ENCODE measurements at regions not wholly inside any gene's neighbourhood (a gene's known extent, or its start where the extent isn't known, plus 50 kb on each side); places are given as distances from the start of the nearest gene placed in this dataset.

DNA sequence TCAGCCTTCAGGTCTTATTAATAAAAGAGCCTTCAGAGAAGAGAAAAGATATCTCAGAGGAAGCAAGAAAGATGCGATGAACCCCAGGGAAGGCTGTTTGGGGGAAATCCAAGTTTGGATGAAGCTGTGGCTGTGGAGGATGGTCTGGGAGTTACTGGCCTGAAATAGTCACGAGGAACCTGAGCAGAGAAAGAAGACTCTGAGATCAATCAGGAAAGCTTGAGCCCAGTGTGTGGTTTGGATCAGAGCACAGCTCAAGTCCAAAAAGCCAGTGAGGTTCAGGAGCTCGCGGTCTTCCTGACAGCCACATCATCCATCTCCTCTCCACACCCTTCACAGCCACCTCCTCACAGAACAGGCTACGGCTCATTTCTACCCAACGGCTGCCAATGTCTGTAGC is 87.4 kb upstream of the SERPINE2 start:
- TF ChIP-seq EZH2 (IDR thresholded peaks at IDR 0.05; ENCODE audit: low read length, missing control alignments) = no peak
- TF ChIP-seq, protein P1, sequence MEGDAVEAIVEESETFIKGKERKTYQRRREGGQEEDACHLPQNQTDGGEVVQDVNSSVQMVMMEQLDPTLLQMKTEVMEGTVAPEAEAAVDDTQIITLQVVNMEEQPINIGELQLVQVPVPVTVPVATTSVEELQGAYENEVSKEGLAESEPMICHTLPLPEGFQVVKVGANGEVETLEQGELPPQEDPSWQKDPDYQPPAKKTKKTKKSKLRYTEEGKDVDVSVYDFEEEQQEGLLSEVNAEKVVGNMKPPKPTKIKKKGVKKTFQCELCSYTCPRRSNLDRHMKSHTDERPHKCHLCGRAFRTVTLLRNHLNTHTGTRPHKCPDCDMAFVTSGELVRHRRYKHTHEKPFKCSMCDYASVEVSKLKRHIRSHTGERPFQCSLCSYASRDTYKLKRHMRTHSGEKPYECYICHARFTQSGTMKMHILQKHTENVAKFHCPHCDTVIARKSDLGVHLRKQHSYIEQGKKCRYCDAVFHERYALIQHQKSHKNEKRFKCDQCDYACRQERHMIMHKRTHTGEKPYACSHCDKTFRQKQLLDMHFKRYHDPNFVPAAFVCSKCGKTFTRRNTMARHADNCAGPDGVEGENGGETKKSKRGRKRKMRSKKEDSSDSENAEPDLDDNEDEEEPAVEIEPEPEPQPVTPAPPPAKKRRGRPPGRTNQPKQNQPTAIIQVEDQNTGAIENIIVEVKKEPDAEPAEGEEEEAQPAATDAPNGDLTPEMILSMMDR (conservative IDR thresholded peaks at IDR 0.05 in 1 of 2, IDR thresholded peaks at IDR 0.05 in 1 of 2; ENCODE audit: low read depth in 1 of 2, low read length in 2 of 2) = no peak
- DNase-seq (ENCODE audit: low read depth in 2 of 2) = peak in 1 of 2 donors; percentile 89
- no peak overlapping the region for H2AFZ ChIP-seq (ENCODE audit: low read length)

DNA sequence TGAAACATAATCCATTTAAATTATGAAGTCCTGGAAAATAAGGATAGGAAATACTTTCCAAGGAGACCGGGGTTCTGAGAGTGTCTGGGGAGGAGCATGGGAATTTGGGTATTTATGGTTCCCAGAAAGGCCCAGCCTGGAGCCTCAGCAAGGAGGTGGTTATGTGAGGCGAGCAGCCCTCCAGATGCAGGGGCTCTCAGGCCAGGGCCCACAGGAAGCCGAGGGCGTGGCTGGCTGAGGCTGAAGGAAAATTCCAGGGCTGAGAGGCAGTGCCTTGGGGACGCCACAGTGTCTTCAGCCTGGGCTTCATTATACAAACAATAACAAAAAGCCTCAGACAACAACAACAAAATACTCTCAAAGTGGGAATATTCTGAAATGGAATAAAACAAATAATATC is 86.9 kb upstream of the SERPINE2 start:
- H3K27ac ChIP-seq (ENCODE audit: insufficient read depth, low read length) = no peak overlapping the region
- H3K27me3 ChIP-seq (ENCODE audit: control insufficient read depth, insufficient read depth, low read length) = no peaks in the 10 kb centered on the region
- peak in 1 of 2 donors; percentile 20 for DNase-seq (ENCODE audit: low read depth in 2 of 2)
- no peak overlapping the region for H3K9ac ChIP-seq (ENCODE audit: insufficient read depth, low read length)
- H3K4me1 ChIP-seq (ENCODE audit: control insufficient read depth, extremely low read depth, insufficient read depth, low read length) = peaks cover 4% of the 10 kb centered on the region
- no peak for TF ChIP-seq EZH2 (IDR thresholded peaks at IDR 0.05; ENCODE audit: low read length, missing control alignments)
- H3K36me3 ChIP-seq (ENCODE audit: control insufficient read depth, insufficient read depth, low read length) = no peaks in the 10 kb centered on the region
- no peaks in the 10 kb centered on the region for H3K79me2 ChIP-seq (ENCODE audit: control insufficient read depth, insufficient read depth, low read length)
- no peaks in the 10 kb centered on the region for H4K20me1 ChIP-seq (ENCODE audit: control insufficient read depth, extremely low read depth, insufficient read depth, low read length)
- H3K4me3 ChIP-seq (replicated peaks in 1 of 4; ENCODE audit: control extremely low read depth in 1 of 4, insufficient read depth in 1 of 4, low read depth in 3 of 4, low read length in 4 of 4) = no peak overlapping the region
- H3K4me2 ChIP-seq (ENCODE audit: extremely low read depth, insufficient read depth, low read length) = no peak overlapping the region
- H3K9me3 ChIP-seq (ENCODE audit: control insufficient read depth, insufficient read depth, low read depth, low read length) = no peaks in the 10 kb centered on the region
- H2AFZ ChIP-seq (ENCODE audit: low read length) = no peak overlapping the region

More for the DNA sequence above, 87.4 kb upstream of the SERPINE2 start:
- Histone ChIP-seq H3K36me3 (ENCODE audit: control insufficient read depth, insufficient read depth, low read length) (no peaks in the 10 kb centered on the region), H3K4me2 (ENCODE audit: extremely low read depth, insufficient read depth, low read length) (no peak overlapping the region), H3K9me3 (ENCODE audit: control insufficient read depth, insufficient read depth, low read depth, low read length) (no peaks in the 10 kb centered on the region), H3K27me3 (ENCODE audit: control insufficient read depth, insufficient read depth, low read length) (no peaks in the 10 kb centered on the region), H4K20me1 (ENCODE audit: control insufficient read depth, extremely low read depth, insufficient read depth, low read length) (no peaks in the 10 kb centered on the region), H3K4me1 (ENCODE audit: control insufficient read depth, extremely low read depth, insufficient read depth, low read length) (peaks cover 4% of the 10 kb centered on the region), H3K79me2 (ENCODE audit: control insufficient read depth, insufficient read depth, low read length) (no peaks in the 10 kb centered on the region), H3K4me3 (replicated peaks in 1 of 4; ENCODE audit: control extremely low read depth in 1 of 4, insufficient read depth in 1 of 4, low read depth in 3 of 4, low read length in 4 of 4) (no peak overlapping the region), H3K27ac (ENCODE audit: insufficient read depth, low read length) (no peak overlapping the region), H3K9ac (ENCODE audit: insufficient read depth, low read length) (no peak overlapping the region)

DNA sequence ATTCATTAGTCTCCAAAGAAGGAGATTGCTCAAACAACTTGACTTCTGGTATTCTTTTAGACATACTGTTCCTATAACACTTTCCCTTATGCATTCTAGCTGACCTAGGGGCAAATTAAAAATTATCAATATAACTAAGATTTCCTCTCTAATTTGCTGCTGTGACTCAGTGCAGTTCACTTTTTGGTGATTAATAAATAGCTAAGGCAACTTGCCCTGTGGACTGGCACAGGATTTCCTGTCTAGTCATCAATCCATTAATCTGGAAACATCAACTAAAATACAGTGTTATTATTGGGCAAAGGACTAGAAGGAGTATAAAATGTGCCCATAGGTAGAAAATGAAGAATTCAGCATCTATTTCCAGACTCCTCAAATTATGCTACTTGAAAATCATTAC is 83.5 kb upstream of the SERPINE2 start:
- TF ChIP-seq, protein P1 (conservative IDR thresholded peaks at IDR 0.05 in 1 of 2, IDR thresholded peaks at IDR 0.05 in 1 of 2; ENCODE audit: low read depth in 1 of 2, low read length in 2 of 2) = no peak
- no peak for TF ChIP-seq EZH2 (IDR thresholded peaks at IDR 0.05; ENCODE audit: low read length, missing control alignments)
- H3K4me1 ChIP-seq (ENCODE audit: control insufficient read depth, extremely low read depth, insufficient read depth, low read length) = peaks cover under 1% of the 10 kb centered on the region
- no peak overlapping the region for H3K4me2 ChIP-seq (ENCODE audit: extremely low read depth, insufficient read depth, low read length)
- H3K79me2 ChIP-seq (ENCODE audit: control insufficient read depth, insufficient read depth, low read length) = no peaks in the 10 kb centered on the region
- H2AFZ ChIP-seq (ENCODE audit: low read length) = no peak overlapping the region
- DNase-seq (ENCODE audit: low read depth in 2 of 2) = no peak
- no peaks in the 10 kb centered on the region for H4K20me1 ChIP-seq (ENCODE audit: control insufficient read depth, extremely low read depth, insufficient read depth, low read length)
- H3K4me3 ChIP-seq (replicated peaks in 1 of 4; ENCODE audit: control extremely low read depth in 1 of 4, insufficient read depth in 1 of 4, low read depth in 3 of 4, low read length in 4 of 4) = no peak overlapping the region
- no peak overlapping the region for H3K27ac ChIP-seq (ENCODE audit: insufficient read depth, low read length)
- H3K9me3 ChIP-seq (ENCODE audit: control insufficient read depth, insufficient read depth, low read depth, low read length) = no peaks in the 10 kb centered on the region
- no peaks in the 10 kb centered on the region for H3K36me3 ChIP-seq (ENCODE audit: control insufficient read depth, insufficient read depth, low read length)
- no peaks in the 10 kb centered on the region for H3K27me3 ChIP-seq (ENCODE audit: control insufficient read depth, insufficient read depth, low read length)
- no peak overlapping the region for H3K9ac ChIP-seq (ENCODE audit: insufficient read depth, low read length)

Measured in fibroblast of lung (primary cell).